ENCODE measurements at regions not wholly inside any gene's neighbourhood (a gene's known extent, or its start where the extent isn't known, plus 50 kb on each side); places are given as distances from the start of the nearest gene placed in this dataset.

GRCh38 chr2:586641-587076 lies 90.5 kb downstream of the TMEM18 start:
- no peaks in the 10 kb centered on the region for H4K20me1 ChIP-seq (ENCODE audit: insufficient read depth, low read length)
- intact Hi-C loops (cut with micrococcal nuclease; ENCODE audit: unreplicated experiment): no loop called here
- no peaks in the 10 kb centered on the region for H3K36me3 ChIP-seq (replicated peaks in 1 of 2; ENCODE audit: control insufficient read depth in 1 of 2, insufficient read depth in 2 of 2, low read length in 2 of 2)
- BruUV-seq (replicated peaks): no TSS peak
- H3K27me3 ChIP-seq (ENCODE audit: control insufficient read depth in 1 of 2, insufficient read depth in 2 of 2, low read length in 2 of 2): peaks cover 6 to 81% of the 10 kb centered on the region in 2 experiments
- no peak for FAIRE-seq
- no peak overlapping the region for H3K4me3 ChIP-seq (replicated peaks in 1 of 3; ENCODE audit: insufficient read depth in 1 of 3, low read depth in 2 of 3, low read length in 3 of 3)
- ChIA-PET POLR2A (no interaction called here), CTCF (ENCODE audit: low intra/inter-chr PET ratio, low total read pairs) (no interaction called here)
- no peak overlapping the region for H3K9ac ChIP-seq (ENCODE audit: insufficient read depth, low read depth, low read length)
- peak; percentile 83 for ATAC-seq
- H3K4me1 ChIP-seq (ENCODE audit: insufficient read depth, low read length): peaks cover 10% of the 10 kb centered on the region
- H3K4me2 ChIP-seq (ENCODE audit: low read depth, low read length): peak overlapping the region; percentile 19; the same call in 1 of the 2 replicates
- no peaks in the 10 kb centered on the region for H3K79me2 ChIP-seq (ENCODE audit: insufficient read depth, low read length)
- DNase-seq (ENCODE audit: low spot score): peak; percentile 53
- peak; percentile 88 for TF ChIP-seq SOX13 (IDR thresholded peaks at IDR 0.05)
- TF ChIP-seq SOX13 (CRISPR knock-in tag; conservative IDR thresholded peaks at IDR 0.05 in 1 of 2, IDR thresholded peaks at IDR 0.05 in 1 of 2): peak in 1 of 2 experiments; percentile 91; a peak in 2 of 4 replicates
- no peak for TF ChIP-seq ZBTB46 (CRISPR knock-in tag; IDR thresholded peaks at IDR 0.05; ENCODE audit: borderline replicate concordance)
- TF ChIP-seq SOX6 (IDR thresholded peaks at IDR 0.05): no peak
- TF ChIP-seq SOX6 (CRISPR knock-in tag; IDR thresholded peaks at IDR 0.05): peak; percentile 85
- TF ChIP-seq RFX3 (CRISPR knock-in tag; IDR thresholded peaks at IDR 0.05): no peak
- no peak for TF ChIP-seq PLRG1 (conservative IDR thresholded peaks at IDR 0.05)
- TF ChIP-seq CEBPB (IDR thresholded peaks at IDR 0.05; ENCODE audit: borderline replicate concordance, low read depth, low read length): peak; percentile 50; the same call in 1 of the 2 replicates
- peak; percentile 80; the same call in 1 of the 2 replicates for TF ChIP-seq ZNF768 (CRISPR knock-in tag; IDR thresholded peaks at IDR 0.05)
- TF ChIP-seq TEAD3 (CRISPR knock-in tag; optimal IDR thresholded peaks at IDR 0.05; ENCODE audit: borderline replicate concordance): peak; percentile 35
- TF ChIP-seq ZNF782 (CRISPR knock-in tag; IDR thresholded peaks at IDR 0.05; ENCODE audit: borderline replicate concordance): no peak
- peak; percentile 22; the same call in 1 of the 2 replicates for TF ChIP-seq MAX (IDR thresholded peaks at IDR 0.05)
- TF ChIP-seq SOX5 (CRISPR knock-in tag; IDR thresholded peaks at IDR 0.05; ENCODE audit: borderline replicate concordance): peak; percentile 89
- WGBS (ENCODE audit: low lambda C conversion rate): 1% methylated on average over 10 of the region's 10 CpGs
- in situ Hi-C loops (cut with HindIII; ENCODE audit: extremely low pct_ligation_motif_present, low pct_unique_long_range_greater_than_20kb): no loop called here
- H2AFZ ChIP-seq (ENCODE audit: low read length): no peak overlapping the region
- no peak overlapping the region for H3K27ac ChIP-seq (ENCODE audit: extremely low read length, insufficient read depth, low read length)
- no peaks in the 10 kb centered on the region for H3K9me3 ChIP-seq (ENCODE audit: low read length)

Data from HepG2 (cell line).